AG10803 (cell line): ENCODE measurements at regions not wholly inside any gene's neighbourhood (a gene's known extent, or its start where the extent isn't known, plus 50 kb on each side); places are given as distances from the start of the nearest gene placed in this dataset.
"Not testable (repeated sequence)": the region's sequence is repeated elsewhere in the genome, so short reads cannot be mapped to it uniquely, and the experiment has no call there.

Experiments
- DNase-seq: peaks from one replicate; pipeline ENCODE4 v3.0.0; 2010; ENCODE audit warnings: low read depth
- H3K4me3 ChIP-seq: 2 replicates; pipeline ENCODE4 v1.5.1; 2011; ENCODE audit warnings: mild to moderate bottlenecking, low read length, control low read depth
- CTCF ChIP-seq: conservative IDR thresholded peaks from 2 replicates; pipeline ENCODE4 v1.5.1; 2011; ENCODE audit warnings: mild to moderate bottlenecking, low read length, control low read depth, inconsistent platforms

DNA sequence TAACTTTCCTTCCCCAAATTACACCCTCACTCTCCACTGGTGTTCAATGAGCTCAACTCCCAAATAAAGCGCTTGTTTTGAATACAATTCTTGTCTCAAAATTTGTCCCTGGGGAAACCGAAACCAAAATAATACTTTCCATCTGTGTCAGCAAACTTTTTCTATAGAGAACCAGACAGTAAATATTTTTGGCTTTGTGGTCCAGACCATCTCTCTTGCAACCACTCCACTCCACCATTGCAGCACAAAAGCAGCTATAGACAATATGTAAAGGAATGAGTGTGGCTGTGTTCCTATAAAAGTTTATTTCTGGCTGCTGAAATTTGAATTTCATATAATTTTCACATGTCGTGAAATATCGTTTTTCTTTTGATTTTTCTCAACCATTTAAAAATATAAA is 84.6 kb upstream of the ERCC4 start:
- no peak overlapping the region for H3K4me3 ChIP-seq
- no peak for TF ChIP-seq CTCF
- DNase-seq = peak; percentile 1

DNA sequence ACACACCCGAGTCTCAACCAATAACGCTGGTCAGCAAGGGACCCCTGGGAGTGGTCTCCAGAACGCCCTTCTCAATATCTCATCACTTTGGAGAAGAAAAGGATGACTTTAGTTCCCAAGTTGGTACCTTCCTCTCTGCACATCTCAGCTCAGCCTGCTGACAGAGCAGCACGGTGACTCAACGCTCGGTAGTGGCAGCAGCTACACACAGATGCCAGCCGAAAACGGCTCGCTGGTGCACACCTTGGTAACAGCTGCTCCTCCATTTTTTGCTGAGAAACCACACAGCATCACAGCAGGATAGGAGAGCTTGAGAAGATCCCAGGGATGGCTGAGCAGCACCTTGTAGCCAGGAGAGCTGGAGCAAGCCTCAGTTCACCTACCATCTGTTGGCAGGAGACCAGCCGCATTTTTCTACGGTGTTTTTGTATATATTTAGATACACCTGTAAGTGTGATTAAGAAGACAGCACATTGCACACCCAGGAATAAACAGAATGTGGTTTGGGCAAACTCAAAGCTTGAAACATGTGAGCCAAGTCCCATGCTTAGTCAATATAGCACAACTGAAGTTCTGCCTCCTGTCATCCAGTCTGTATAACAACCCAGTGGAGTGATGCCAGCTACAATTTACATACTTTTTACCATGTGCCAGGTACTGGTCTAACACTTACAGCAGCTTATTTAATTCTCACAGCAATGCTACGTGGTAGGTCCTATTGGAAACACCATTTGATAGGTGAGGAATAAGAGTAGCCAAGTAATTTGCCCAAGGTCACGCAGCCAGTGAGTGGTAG is 83.8 kb upstream of the ERCC4 start:
- no peak overlapping the region for H3K4me3 ChIP-seq
- TF ChIP-seq CTCF = no peak
- no peak for DNase-seq

DNA sequence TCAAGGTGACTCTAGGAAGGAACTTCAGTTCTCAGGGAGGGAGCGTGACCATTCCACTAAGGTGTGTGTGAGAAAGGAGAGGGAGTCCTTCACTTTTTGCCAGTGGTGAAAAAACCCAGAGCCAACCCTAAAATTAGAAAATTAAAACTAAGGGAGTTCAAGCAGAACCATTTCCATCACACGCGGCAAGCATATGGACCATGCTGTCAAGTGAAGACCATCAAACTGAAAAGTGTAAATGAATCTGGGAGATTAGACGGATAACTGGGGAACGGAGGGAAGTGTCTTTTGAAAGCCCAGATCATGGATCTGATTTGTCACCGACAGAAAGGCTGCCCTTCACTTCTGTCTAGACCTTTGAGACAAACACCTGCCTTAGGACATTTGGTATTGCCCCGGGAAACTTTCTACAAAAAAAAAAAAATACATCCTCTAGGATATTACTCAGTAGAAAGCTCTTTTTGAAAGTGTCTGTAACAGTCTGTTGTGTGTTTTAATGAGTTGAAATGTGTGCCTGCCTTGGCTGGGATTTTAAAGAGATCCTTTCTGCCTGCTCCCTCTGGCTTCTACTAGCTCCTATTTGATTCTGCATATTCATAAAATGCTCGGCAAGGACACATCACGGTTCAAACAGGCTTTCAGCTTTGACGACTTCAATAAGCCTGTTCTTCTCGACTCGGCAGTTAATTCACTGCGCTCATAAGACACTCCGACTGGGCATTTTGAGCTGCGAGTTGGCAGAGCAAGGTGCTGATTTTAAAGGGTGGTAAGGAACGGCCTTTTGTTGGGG is 81.4 kb upstream of the ERCC4 start:
- TF ChIP-seq CTCF = no peak
- no peak for DNase-seq
- no peak overlapping the region for H3K4me3 ChIP-seq

DNA sequence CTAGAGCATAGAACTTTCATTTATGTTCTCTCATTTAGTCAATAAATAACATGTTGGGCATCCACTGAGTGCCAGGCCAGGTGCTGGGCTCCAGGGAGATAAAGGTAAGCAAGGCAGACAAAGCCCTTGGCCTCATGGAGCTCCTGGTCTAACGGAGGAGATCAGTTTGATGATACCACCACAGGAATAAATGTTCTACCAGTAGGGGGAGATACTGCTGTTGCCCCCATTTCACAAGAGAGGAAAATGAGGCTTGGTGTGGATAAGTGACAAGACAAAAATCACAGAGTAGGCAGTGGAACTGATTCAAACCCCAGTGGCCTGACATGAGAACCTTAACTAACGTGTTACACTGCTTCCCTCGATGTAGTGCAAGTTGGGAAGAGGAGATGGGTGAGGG is 80.4 kb upstream of the ERCC4 start:
- no peak for DNase-seq
- no peak for TF ChIP-seq CTCF

DNA sequence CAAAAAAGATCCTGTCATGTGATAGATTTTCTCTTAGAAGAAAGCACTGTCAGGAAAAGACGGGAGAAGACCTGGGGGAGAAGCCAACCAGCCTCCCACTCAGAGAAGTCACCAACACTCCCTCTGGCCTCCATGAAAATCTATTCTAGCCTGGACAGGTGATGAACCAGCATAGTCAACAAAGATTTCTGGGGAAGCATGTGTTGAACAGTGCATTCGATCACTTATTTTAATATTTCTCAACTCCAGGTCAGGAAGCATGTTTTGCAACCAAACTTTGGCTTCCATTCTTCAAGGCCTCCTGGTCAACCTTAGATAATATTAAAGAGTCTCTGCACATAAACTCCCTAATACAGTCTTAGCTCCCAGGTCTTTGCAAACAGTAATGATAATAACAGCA is 74.7 kb upstream of the ERCC4 start:
- no peak overlapping the region for H3K4me3 ChIP-seq
- no peak for DNase-seq
- no peak for TF ChIP-seq CTCF

More for the DNA sequence above, 80.4 kb upstream of the ERCC4 start:
- H3K4me3 ChIP-seq = no peak overlapping the region

GRCh38 chr16:13848795-13849194 is 71.2 kb upstream of the ERCC4 start:
- H3K4me3 ChIP-seq = no peak overlapping the region
- no peak for DNase-seq
- TF ChIP-seq CTCF = no peak

- not testable (repeated sequence) for H3K4me3 ChIP-seq, DNase-seq
Measured at GRCh38 chr16:13850173-13850572, 69.8 kb upstream of the ERCC4 start.
